K562 (cell line): ENCODE measurements at regions not wholly inside any gene's neighbourhood (a gene's known extent, or its start where the extent isn't known, plus 50 kb on each side); places are given as distances from the start of the nearest gene placed in this dataset.
A peak's percentile ranks its signal among the peaks of the same experiment; 100 is the strongest.

Experiments used
- ATAC-seq: fragments of 200-7000 bp; cut with Tn5 transposase; 3 replicates; pipeline ENCODE4 v1.9.1; 2020; ENCODE audit warnings: moderate library complexity
- BruUV-seq: library from RNA; stranded (reverse); fragments of 400-500 nt; replicated peaks from 2 replicates; lab custom pipeline; 2021; lab: Mats Ljungman, UMichigan
- CTCF ChIA-PET: fragments of 300-600 bp; formaldehyde crosslinking; extraction: SDS; loops from one replicate; lab custom pipeline; 2021; ENCODE audit warnings: low intra/inter-chr PET ratio; lab: Yijun Ruan, JAX
- POLR2A ChIA-PET: fragments of 300-600, 350-650 bp; sonication (Branson Sonifier 250); formaldehyde crosslinking; extraction: SDS; loops from one replicate; lab custom pipeline; 2021; ENCODE audit warnings: antibody characterized with exemption, inconsistent platforms; lab: Yijun Ruan, JAX
- DNase-seq, 4 experiments: peaks; one replicate each; pipeline versions ENCODE4 v3.0.0 to v3.0.0-alpha.2; 2011 to 2018; ENCODE audit warnings: low spot score in 3 of 4, mixed read lengths in 3 of 4; ENCODE audit errors: extremely low read depth in 1 of 4
- FAIRE-seq: peaks from 2 replicates; lab custom pipeline; 2011; peaks lifted over from hg19 to GRCh38; lab: Jason Lieb, UNC
- H2AFZ ChIP-seq: 2 replicates; pipeline ENCODE4 v1.6.0; 2011; ENCODE audit warnings: low read depth, low read length, control low read depth, inconsistent platforms
- H3K27ac ChIP-seq: fragments of 200-600 bp; 3 replicates; pipeline ENCODE4 v1.8.0; 2011; ENCODE audit warnings: low read depth, mild to moderate bottlenecking, control low read depth, inconsistent platforms, low read length, moderate library complexity, mixed read lengths; ENCODE audit errors: extremely low read depth
- H3K27me3 ChIP-seq, 2 experiments: fragments of 300-600 bp in 1 of 2; 2 replicates in 1 of 2; 3 replicates in 1 of 2; pipeline versions ENCODE4 v1.6.0 to v1.8.0; 2011; ENCODE audit warnings: inconsistent platforms in 2 of 2, low read length in 2 of 2, mild to moderate bottlenecking in 1 of 2, mixed read lengths in 1 of 2, moderate library complexity in 1 of 2; ENCODE audit not compliant: control insufficient read depth in 2 of 2, insufficient read depth in 2 of 2
- H3K36me3 ChIP-seq: fragments of 300-600 bp; 3 replicates; pipeline ENCODE4 v1.8.0; 2011; ENCODE audit warnings: mild to moderate bottlenecking, low read length, inconsistent platforms; ENCODE audit not compliant: control insufficient read depth, insufficient read depth
- H3K4me1 ChIP-seq, 2 experiments: fragments of 200-600 bp in 1 of 2; replicated peaks in 1 of 2; 2 replicates in 1 of 2; 3 replicates in 1 of 2; pipeline versions ENCODE4 v1.5.1 to v1.8.0; 2011; ENCODE audit warnings: inconsistent platforms in 2 of 2, low read length in 2 of 2, mild to moderate bottlenecking in 1 of 2, mixed read lengths in 1 of 2, moderate library complexity in 1 of 2; ENCODE audit not compliant: control insufficient read depth in 2 of 2, insufficient read depth in 2 of 2
- H3K4me2 ChIP-seq: 2 replicates; pipeline ENCODE4 v1.6.1; 2011; ENCODE audit warnings: low read length, control low read depth, inconsistent platforms, mixed read lengths; ENCODE audit not compliant: insufficient read depth
- H3K4me3 ChIP-seq: fragments of 200-600 bp; sonication (generic), shearing (Covaris generic); 2 replicates; pipeline ENCODE4 v1.5.1; 2016; ENCODE audit warnings: control low read depth, inconsistent platforms
- H3K79me2 ChIP-seq: fragments of 200-600 bp; 3 replicates; pipeline ENCODE4 v1.8.0; 2011; ENCODE audit warnings: low read length, inconsistent platforms; ENCODE audit not compliant: control insufficient read depth, insufficient read depth
- H3K9ac ChIP-seq, 2 experiments: 2 replicates each; pipeline versions ENCODE4 v1.6.0 to v1.6.1; 2011; ENCODE audit warnings: low read depth in 2 of 2, low read length in 2 of 2, control low read depth in 1 of 2, inconsistent platforms in 1 of 2, mild to moderate bottlenecking in 1 of 2, mixed read lengths in 1 of 2; ENCODE audit not compliant: insufficient read depth in 1 of 2
- H3K9me1 ChIP-seq: one replicate; pipeline ENCODE4 v1.6.0; 2011; ENCODE audit warnings: inconsistent platforms, mild to moderate bottlenecking, low read length, moderate library complexity; ENCODE audit not compliant: control insufficient read depth, insufficient read depth
- H3K9me3 ChIP-seq: replicated peaks from 2 replicates; pipeline ENCODE4 v1.5.1; 2011; ENCODE audit warnings: low read depth, low read length, inconsistent platforms; ENCODE audit not compliant: control insufficient read depth, insufficient read depth
- H4K20me1 ChIP-seq: replicated peaks from 2 replicates; pipeline ENCODE4 v1.6.1; 2011; ENCODE audit warnings: low read length, inconsistent platforms, mixed read lengths; ENCODE audit not compliant: control insufficient read depth, insufficient read depth
- BCOR ChIP-seq: fragments of 450-650 bp; IDR thresholded peaks from 2 replicates; pipeline ENCODE4 v1.6.1; 2016
- CHAMP1 ChIP-seq: fragments of 450-650 bp; IDR thresholded peaks from 2 replicates; pipeline ENCODE4 v1.6.1; 2016; ENCODE audit warnings: mild to moderate bottlenecking
- COPS2 ChIP-seq: fragments of 450-650 bp; conservative IDR thresholded peaks from 2 replicates; pipeline ENCODE4 v1.6.1; 2016; ENCODE audit warnings: mild to moderate bottlenecking, moderate library complexity
- EWSR1 ChIP-seq: fragments of 450-650 bp; IDR thresholded peaks from 2 replicates; pipeline ENCODE4 v1.6.1; 2018; ENCODE audit warnings: borderline replicate concordance, mild to moderate bottlenecking, low read depth, moderate library complexity; ENCODE audit not compliant: partially characterized antibody
- FOS ChIP-seq: IDR thresholded peaks from 3 replicates; pipeline ENCODE4 v1.6.1; 2011; ENCODE audit not compliant: insufficient read length; ENCODE audit errors: extremely low read depth
- PHF8 ChIP-seq: fragments of 200-600 bp; sonication (generic); IDR thresholded peaks from 2 replicates; pipeline ENCODE4 v1.6.1; 2012; ENCODE audit warnings: mixed run types, mild to moderate bottlenecking, inconsistent platforms, low read length, moderate library complexity, borderline replicate concordance
- ZBTB11 ChIP-seq, 3 experiments: fragments of 200-800 bp in 1 of 3; fragments of 250-450 bp in 1 of 3; fragments of 450-650 bp in 1 of 3; sonication (Bioruptor Pico) in 1 of 3; sonication (Bioruptor generic) in 1 of 3; formaldehyde crosslinking in 1 of 3; IDR thresholded peaks; 2 replicates each; pipeline versions ENCODE4 v1.6.1 to v1.8.0; 2016 to 2022; ENCODE audit warnings: mild to moderate bottlenecking in 2 of 3, missing genetic modification characterization in 2 of 3, missing compliant biosample characterization in 1 of 3, moderate library complexity in 1 of 3
- ZNF146 ChIP-seq: IDR thresholded peaks from one replicate; pipeline ENCODE4 v1.6.1; 2018; ENCODE audit warnings: missing compliant biosample characterization; ENCODE audit not compliant: unreplicated experiment
- whole genome bisulfite sequencing: fragments of 100-300 bp; shearing (Covaris generic); methylation state at CpG from one replicate; pipeline ENCODE4 v1.1.6; 2016; ENCODE audit warnings: low coverage, mixed read lengths; ENCODE audit not compliant: insufficient coverage; ENCODE audit errors: missing lambda C conversion rate; 5-methylcytosine and 5-hydroxymethylcytosine counted together
- in situ Hi-C: fragments of 300-500 bp; cut with MboI; formaldehyde crosslinking; loops from 4 replicates; pipeline ENCODE4 v1.15.0; 2018; ENCODE audit warnings: inconsistent platforms, mixed read lengths
- intact Hi-C: fragments of 100-400 bp; cut with micrococcal nuclease; formaldehyde crosslinking; loops from 2 replicates; pipeline ENCODE4 v1.14.2; 2022
- TF ChIP-seq, protein P1 (sequence below): fragments of 450-650 bp; IDR thresholded peaks from 2 replicates; pipeline ENCODE4 v1.6.1; 2014; ENCODE audit warnings: low read depth, mild to moderate bottlenecking, moderate library complexity, borderline replicate concordance
- TF ChIP-seq, protein P2 (sequence below): fragments of 250-450 bp; sonication (Bioruptor Pico); IDR thresholded peaks from 2 replicates; pipeline ENCODE4 v1.9.0; 2021; ENCODE audit warnings: mild to moderate bottlenecking, inconsistent platforms

- TF ChIP-seq ZNF146 (CRISPR knock-in tag), result no peak
Measured at GRCh38 chr10:7470371-7470770, 59.5 kb upstream of the SFMBT2 start (continued).

DNA sequence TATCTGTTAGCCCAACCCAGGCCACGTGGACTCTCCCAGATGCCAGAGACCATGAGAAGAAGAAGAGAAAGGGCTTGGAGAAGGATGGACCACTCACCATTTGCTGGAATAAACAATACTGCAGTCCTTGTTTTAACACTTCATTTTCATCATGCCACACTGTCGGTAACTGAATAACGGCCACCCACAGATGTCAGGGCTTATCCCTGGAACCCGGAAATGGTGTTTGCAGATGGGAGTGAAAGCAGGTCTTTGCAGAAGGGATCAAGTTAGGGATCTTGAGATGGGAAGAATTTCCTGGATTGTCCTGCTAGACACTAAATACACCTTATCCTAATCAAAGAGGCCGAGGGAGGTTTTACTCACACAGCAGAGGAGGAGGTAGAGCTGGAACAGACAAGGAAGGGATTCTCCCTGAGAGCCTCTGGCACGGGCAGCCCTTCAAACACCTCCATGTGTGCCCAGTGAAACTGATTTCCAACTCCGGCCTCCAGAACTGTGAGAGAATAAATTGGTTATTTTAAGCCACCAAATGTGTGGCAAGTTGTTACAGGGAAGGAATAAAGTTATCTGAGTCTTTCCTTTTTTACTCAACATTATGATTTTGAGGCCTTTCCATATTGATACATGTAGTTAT is 56.3 kb upstream of the SFMBT2 start:
- H4K20me1 ChIP-seq, result no peaks in the 10 kb centered on the region
- intact Hi-C loops, result no loop called here
- ChIA-PET CTCF (no interaction called here), POLR2A (no interaction called here)
- no peak overlapping the region for H3K4me3 ChIP-seq
- DNase-seq (no peak), ATAC-seq (no peak), FAIRE-seq (no peak)
- no peaks in the 10 kb centered on the region for H3K9me3 ChIP-seq
- H3K9me1 ChIP-seq, result no peaks in the 10 kb centered on the region
- H3K79me2 ChIP-seq, result no peaks in the 10 kb centered on the region
- H3K4me2 ChIP-seq, result no peak overlapping the region
- H3K36me3 ChIP-seq, result no peaks in the 10 kb centered on the region
- WGBS, result 5% methylated on average over 7 of the region's 7 CpGs
- TF ChIP-seq CHAMP1 (no peak), FOS (no peak), BCOR (no peak), EWSR1 (no peak), PHF8 (no peak), COPS2 (no peak), ZBTB11 (CRISPR knock-in tag; IDR thresholded peaks at IDR 0.05) (no peak)
- TF ChIP-seq, protein P1, sequence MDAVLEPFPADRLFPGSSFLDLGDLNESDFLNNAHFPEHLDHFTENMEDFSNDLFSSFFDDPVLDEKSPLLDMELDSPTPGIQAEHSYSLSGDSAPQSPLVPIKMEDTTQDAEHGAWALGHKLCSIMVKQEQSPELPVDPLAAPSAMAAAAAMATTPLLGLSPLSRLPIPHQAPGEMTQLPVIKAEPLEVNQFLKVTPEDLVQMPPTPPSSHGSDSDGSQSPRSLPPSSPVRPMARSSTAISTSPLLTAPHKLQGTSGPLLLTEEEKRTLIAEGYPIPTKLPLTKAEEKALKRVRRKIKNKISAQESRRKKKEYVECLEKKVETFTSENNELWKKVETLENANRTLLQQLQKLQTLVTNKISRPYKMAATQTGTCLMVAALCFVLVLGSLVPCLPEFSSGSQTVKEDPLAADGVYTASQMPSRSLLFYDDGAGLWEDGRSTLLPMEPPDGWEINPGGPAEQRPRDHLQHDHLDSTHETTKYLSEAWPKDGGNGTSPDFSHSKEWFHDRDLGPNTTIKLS, result no peak
- TF ChIP-seq, protein P2, sequence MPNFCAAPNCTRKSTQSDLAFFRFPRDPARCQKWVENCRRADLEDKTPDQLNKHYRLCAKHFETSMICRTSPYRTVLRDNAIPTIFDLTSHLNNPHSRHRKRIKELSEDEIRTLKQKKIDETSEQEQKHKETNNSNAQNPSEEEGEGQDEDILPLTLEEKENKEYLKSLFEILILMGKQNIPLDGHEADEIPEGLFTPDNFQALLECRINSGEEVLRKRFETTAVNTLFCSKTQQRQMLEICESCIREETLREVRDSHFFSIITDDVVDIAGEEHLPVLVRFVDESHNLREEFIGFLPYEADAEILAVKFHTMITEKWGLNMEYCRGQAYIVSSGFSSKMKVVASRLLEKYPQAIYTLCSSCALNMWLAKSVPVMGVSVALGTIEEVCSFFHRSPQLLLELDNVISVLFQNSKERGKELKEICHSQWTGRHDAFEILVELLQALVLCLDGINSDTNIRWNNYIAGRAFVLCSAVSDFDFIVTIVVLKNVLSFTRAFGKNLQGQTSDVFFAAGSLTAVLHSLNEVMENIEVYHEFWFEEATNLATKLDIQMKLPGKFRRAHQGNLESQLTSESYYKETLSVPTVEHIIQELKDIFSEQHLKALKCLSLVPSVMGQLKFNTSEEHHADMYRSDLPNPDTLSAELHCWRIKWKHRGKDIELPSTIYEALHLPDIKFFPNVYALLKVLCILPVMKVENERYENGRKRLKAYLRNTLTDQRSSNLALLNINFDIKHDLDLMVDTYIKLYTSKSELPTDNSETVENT (CRISPR knock-in tag), result no peak
- in situ Hi-C loops, result no loop called here
- peaks cover 11 to 38% of the 10 kb centered on the region in 2 experiments; a peak in 4 of 5 replicates for H3K27me3 ChIP-seq
- no peaks in the 10 kb centered on the region for H3K4me1 ChIP-seq
- H3K27ac ChIP-seq, result no peak overlapping the region
- BruUV-seq, result no TSS peak
- H3K9ac ChIP-seq, result no peak overlapping the region
- H2AFZ ChIP-seq, result 0 out of 2 replicates have a peak overlapping the region, but pooled peaks have one; percentile 16
